LNCaP clone FGC (cell line): ENCODE measurements at regions not wholly inside any gene's neighbourhood (a gene's known extent, or its start where the extent isn't known, plus 50 kb on each side); places are given as distances from the start of the nearest gene placed in this dataset.
A peak's percentile ranks its signal among the peaks of the same experiment; 100 is the strongest.
"Not testable (repeated sequence)": the region's sequence is repeated elsewhere in the genome, so short reads cannot be mapped to it uniquely, and the experiment has no call there.

Experiments used
- DNase-seq: peaks from one replicate; pipeline ENCODE4 v3.0.0-alpha.2; 2011; ENCODE audit warnings: low read depth
- H3K4me3 ChIP-seq: 2 replicates; pipeline ENCODE4 v1.5.1; 2011; ENCODE audit warnings: mild to moderate bottlenecking, low read depth, low read length, control low read depth
- CTCF ChIP-seq: IDR thresholded peaks from 2 replicates; pipeline ENCODE4 v1.5.1; 2012; ENCODE audit warnings: mild to moderate bottlenecking; ENCODE audit not compliant: control insufficient read depth, insufficient read depth; ENCODE audit errors: extremely low read depth

GRCh38 chr3:86785386-86785785, 205.6 kb downstream of the VGLL3 start:
- peak; percentile 23; the same call in 1 of the 2 replicates for TF ChIP-seq CTCF
- no peak for DNase-seq
- no peak overlapping the region for H3K4me3 ChIP-seq

GRCh38 chr3:86782866-86783265, 208.1 kb downstream of the VGLL3 start:
- H3K4me3 ChIP-seq = no peak overlapping the region
- TF ChIP-seq CTCF = no peak
- no peak for DNase-seq

- no peak overlapping the region for H3K4me3 ChIP-seq
- DNase-seq = no peak
- TF ChIP-seq CTCF = no peak
These were observed 208.7 kb downstream of the VGLL3 start for GRCh38 chr3:86782286-86782685.

- peak; percentile 43 for TF ChIP-seq CTCF
- DNase-seq = peak; percentile 17
- no peak overlapping the region for H3K4me3 ChIP-seq
These were observed 216.8 kb downstream of the VGLL3 start for GRCh38 chr3:86774082-86774691.

- no peak for TF ChIP-seq CTCF
- DNase-seq = no peak
- H3K4me3 ChIP-seq = no peak overlapping the region
These were observed 218.2 kb downstream of the VGLL3 start for GRCh38 chr3:86772699-86773098.

GRCh38 chr3:86771741-86772512, 219.0 kb downstream of the VGLL3 start:
- H3K4me3 ChIP-seq = no peak overlapping the region
- DNase-seq = no peak
- no peak for TF ChIP-seq CTCF

GRCh38 chr3:86766331-86766730, 224.6 kb downstream of the VGLL3 start:
- no peak overlapping the region for H3K4me3 ChIP-seq
- TF ChIP-seq CTCF = no peak
- no peak for DNase-seq

- not testable (repeated sequence) for H3K4me3 ChIP-seq, DNase-seq
These were observed 233.4 kb downstream of the VGLL3 start for GRCh38 chr3:86757322-86758179.
